Tibial nerve (tissue), 3 donors: ENCODE measurements at regions not wholly inside any gene's neighbourhood (a gene's known extent, or its start where the extent isn't known, plus 50 kb on each side); places are given as distances from the start of the nearest gene placed in this dataset.

Experiments used
- CTCF ChIP-seq, 5 experiments: fragments of 200-600 bp in 3 of 5; fragments of 450-650 bp in 2 of 5; sonication (generic) in 3 of 5; IDR thresholded peaks; one replicate each; pipeline ENCODE4 v1.5.1; 2016 to 2019; ENCODE audit warnings: antibody characterized with exemption in 5 of 5, mild to moderate bottlenecking in 3 of 5, moderate library complexity in 2 of 5
- POLR2A ChIP-seq, 2 donors: fragments of 450-650 bp; IDR thresholded peaks; one replicate each; pipeline ENCODE4 v1.6.1; 2017; ENCODE audit warnings: antibody characterized with exemption in 2 of 2, mild to moderate bottlenecking in 2 of 2, moderate library complexity in 2 of 2

DNA sequence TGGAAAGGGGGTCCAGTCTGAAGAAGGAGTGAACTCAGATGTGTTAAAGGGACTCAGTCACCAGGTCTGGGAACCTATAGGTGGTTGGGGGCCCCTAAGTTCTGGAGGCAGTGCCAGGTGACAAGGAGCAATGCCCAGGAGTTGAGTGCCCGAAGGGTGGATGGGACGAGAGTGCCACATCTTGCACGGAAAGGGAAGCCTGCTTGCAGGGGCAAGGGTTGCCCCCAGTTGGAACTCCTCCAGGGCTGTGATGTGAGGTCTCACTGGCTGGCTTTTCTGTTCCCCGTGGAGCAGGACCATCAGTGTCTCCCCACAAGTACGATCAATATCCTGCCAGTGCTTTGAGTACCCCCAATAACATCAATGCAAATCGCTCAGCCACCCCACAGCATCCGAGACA lies 107.3 kb downstream of the TOMM20 start:
- TF ChIP-seq CTCF (IDR thresholded peaks at IDR 0.05) (no peak), POLR2A (IDR thresholded peaks at IDR 0.05) (no peak)
